GM19043 (cell line): ENCODE measurements at regions not wholly inside any gene's neighbourhood (a gene's known extent, or its start where the extent isn't known, plus 50 kb on each side); places are given as distances from the start of the nearest gene placed in this dataset.
"Not testable (repeated sequence)": the region's sequence is repeated elsewhere in the genome, so short reads cannot be mapped to it uniquely, and the experiment has no call there.

Source experiments
- ATAC-seq: cut with Tn5 transposase; IDR thresholded peaks from one replicate; pipeline ENCODE4 v1.9.1; 2021; ENCODE audit warnings: low read depth; ENCODE audit not compliant: unreplicated experiment

DNA sequence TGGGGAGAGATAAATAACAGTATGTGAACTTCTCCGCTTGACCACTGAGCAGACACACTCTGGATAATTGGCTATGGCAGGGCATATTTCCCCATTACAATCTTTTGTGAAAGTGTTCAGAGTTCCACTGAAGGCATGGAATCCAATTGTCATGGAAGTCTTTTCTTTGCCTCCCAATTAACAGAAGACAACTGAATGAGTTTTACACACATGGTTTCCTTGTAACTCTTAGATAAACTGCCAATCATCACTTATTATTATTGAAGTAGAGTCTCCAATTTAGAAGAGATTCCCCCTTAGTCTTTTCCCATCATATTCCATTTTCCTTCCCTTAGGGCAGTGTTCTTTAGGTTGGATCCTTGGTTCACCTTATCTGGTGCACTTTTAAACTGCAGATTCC lies 308.3 kb downstream of the NR2F2 start:
- ATAC-seq, result no peak

DNA sequence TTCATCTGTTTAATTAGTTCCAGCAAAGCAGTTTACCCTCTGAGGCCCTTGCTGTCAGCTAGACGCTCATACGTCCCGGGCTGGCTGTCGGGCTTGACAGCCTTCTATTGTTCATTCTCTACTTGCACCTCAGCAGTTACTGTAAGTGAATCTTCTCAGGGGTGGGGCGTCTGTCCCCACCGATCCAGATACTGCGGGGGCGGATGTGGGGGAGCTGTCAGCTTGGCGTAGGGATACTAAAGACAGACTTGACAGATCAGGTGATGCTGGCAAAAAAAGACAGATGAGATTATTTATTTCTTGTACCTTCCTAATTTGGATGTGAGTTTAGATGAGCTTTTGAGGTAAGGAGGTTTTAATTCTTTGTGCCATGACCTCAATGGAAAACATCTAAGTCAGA lies 315.3 kb downstream of the NR2F2 start:
- ATAC-seq, result no peak

DNA sequence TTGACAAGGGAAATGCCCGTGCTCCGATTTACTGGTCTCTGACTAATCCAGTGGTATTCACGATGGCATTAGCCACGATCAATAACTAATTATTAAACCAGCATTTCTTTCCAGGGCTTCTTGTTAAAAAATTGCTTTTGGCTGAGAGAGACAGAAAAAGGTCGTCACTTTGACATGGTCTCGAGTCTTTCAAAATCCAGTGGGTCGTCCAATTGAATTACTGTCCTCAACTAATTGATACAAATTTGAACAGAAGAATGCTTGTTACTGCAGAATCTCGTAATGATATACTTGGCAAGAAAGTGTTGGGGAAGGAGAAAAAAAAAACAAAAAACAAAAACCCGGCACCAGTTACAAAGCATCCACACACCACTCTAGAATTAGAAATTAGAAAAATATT lies 318.4 kb downstream of the NR2F2 start:
- ATAC-seq, result no peak

DNA sequence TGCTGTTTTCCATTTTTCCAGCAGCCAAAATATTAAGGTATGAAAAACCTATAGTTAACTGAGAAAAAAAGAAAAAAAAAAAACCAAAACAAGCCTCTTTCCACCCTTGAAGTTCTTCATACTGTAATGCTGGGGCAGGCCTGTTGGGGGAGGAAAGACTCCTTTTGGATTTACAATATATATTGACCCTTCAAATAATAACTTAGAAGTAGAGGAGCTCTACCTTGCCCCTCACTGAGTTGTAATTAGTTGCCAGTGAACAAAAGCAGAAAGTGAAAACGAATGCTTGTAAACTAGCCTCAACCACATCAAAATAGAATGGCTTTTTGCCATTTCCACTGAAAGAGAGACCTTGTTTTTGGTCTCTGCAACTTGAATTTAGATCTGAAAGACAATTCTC lies 326.6 kb downstream of the NR2F2 start:
- ATAC-seq, result no peak

DNA sequence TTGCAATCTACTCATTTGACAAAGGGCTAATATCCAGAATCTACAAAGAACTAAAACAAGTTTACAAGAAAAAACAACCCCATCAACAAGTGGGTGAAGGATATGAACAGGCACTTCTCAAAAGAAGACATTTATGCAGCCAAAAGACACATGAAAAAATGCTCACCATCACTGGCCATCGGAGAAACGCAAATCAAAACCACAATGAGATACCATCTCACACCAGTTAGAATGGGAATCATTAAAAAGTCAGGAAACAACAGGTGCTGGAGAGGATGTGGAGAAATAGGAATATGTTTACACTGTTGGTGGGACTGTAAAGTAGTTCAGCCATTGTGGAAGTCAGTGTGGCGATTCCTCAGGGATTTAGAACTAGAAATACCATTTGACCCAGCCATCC lies 336.5 kb downstream of the NR2F2 start:
- not testable (repeated sequence) for ATAC-seq

DNA sequence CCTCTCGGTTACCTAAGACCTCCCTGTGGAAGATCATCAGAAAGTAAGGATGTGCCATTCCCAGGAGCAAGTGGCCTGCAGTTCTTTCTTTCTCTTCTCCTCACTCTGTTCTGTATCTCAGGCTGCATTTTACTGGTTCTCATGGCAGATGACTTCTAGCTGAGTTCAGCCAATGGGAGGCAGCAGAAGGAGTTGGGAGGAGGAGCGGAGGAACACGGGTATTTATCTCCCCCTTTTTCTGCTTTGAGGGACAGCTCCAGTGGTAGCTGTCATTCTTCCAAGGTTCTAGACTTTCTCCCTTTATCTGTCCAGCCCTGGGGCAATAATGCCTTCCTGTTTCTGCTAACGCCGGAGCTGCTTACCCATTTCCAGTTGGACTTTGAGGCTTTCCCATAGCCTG lies 339.9 kb downstream of the NR2F2 start:
- ATAC-seq, result no peak

DNA sequence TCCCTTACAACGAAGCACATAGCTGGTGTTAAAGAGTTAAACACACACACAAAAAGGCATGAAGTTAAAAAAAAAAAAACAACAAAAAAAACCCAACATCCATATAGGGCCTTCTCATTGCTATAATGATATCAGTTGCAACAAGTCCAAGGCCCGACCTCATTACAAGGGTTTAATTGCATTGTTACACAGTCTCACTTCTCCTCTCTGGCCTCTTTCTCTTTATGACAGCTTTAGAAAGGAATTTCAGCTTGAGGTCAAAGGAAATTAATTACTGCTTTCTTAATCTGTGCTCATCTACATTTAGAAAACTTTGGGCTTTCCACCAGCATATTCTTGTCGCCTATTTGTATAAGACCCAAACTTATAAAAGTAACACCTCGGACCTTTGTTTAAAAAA lies 342.1 kb downstream of the NR2F2 start:
- ATAC-seq, result no peak

DNA sequence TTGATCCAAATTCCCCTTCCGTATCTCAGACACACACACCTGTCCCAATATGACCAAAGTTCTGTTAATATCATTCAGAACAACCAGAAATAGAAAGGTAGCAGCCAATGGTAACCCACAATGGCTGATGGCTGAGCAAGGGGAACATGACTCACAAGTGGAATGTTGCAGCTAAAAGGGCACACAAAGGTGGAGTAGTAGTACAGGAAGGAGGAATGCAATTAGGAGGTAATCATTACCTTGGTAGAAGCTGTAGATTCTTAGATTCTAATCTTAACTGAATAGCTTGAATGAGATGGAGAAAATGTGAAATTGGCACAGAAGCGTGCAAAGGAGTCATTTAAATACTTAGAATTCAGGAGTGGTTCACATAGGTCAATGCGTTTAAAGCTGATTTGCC lies 347.9 kb downstream of the NR2F2 start:
- ATAC-seq, result no peak

DNA sequence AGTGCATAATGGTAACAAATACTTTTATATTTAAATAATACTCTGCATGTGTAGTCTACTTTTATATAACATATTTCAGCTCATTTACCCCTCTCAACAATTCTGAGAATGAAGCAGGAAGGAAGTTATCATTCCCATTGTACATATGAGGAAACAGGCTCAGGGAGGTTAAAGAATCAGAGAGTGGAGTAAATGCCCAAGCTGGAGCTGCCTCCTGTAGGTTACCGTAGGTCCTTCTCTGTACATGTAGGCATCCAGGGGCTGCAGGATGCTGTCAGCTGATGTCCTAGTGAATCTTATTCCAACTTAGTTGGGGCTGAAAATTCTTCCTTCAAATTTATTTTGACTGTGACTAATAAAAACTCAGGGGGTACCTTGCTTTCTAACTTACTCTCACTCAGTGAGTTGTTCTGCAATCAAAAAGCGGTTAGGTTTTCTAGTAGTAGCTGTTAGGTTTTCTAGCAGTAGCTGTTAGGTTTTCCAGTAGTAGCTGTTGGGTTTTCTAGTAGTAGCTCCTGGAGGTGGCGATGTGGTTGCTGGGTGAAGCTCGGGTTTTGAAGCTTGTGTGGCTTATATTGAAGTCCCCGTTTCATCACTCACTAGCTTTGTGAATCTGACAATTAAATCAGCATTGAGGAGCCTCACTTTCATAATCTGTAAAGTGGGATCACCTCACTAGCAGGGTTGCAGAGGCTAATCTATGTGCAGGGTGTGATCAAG lies 357.0 kb downstream of the NR2F2 start:
- ATAC-seq, result no peak

DNA sequence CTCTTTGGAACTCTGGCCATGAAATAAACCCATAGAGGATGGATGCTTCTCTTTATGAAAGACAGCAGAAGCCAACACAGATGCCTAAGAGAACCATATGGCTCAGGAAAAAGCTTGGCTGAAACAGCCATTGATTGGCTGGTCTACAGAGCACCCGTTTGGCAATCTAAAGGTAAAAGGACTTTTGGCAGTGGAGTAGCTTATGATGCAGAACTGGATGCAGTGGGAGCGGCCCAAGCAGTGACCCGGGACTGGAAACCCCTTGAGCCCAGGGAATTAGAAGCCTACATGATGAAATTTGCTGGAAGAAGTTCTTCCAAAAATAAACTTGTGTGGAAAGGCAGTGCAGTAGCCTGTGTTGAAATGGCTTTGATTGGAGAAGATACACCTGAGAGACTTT lies 360.2 kb downstream of the NR2F2 start:
- ATAC-seq, result no peak

DNA sequence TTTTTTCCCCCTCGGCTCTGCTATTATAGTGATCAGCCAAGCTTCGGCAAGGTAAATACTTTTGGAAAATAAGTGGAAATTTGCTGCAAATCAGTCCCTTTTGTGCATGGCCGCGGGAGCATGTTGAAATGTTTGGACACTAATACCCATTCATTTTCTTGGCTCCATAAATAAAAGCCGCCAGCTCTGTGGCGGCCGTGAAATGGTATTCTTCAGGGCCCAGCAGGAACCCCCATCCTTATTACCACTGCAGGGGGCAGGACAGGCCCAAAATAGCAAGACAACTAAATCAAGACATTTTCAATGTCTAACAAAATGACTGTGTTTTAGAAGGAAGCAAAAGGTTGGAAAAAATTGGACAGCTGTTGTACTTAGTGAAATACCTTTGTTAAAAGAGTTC lies 362.3 kb downstream of the NR2F2 start:
- ATAC-seq, result no peak

DNA sequence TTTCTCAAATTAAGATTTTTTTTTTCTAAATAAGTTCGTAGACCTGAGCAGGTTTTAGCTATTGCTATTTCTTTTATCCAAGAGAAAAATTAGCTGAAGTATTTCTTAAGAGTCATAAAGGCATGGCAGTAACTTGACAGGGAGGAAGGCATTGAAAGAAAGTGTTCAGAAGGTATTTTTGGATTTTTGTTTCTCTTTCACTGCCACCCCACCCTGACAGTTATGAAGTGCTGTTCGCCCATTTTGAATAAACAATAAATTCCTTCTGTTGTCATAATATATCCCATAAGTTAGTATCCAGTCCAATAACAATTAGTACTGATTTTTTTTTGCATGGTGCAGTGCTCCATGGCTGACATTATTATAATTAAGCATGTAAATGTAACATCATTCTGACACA lies 363.0 kb downstream of the NR2F2 start:
- no peak for ATAC-seq

DNA sequence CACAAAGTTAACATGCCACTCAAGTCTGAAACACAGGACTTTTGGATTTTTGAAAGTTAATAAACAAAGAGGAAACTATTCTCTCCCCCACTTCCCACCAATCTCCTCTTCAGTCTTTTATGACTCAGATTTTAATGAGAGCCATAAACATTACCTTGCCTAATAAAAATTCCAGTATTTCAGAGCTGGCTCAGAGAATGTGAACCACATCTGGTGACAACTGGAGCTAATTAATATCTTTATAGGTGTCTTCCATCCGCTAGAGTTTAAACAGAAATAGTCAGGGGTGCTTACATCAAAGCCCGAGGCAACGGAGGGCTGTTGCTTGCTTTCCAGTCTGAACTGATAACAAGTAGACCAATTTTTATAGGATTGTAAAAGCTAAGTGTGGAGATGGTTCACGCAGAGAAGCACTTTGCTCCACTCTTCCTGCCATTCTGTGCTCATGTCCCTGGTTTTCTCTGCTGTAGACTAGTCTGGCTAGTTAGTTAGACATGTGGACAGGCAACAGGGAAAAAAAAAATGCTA lies 363.6 kb downstream of the NR2F2 start:
- no peak for ATAC-seq

DNA sequence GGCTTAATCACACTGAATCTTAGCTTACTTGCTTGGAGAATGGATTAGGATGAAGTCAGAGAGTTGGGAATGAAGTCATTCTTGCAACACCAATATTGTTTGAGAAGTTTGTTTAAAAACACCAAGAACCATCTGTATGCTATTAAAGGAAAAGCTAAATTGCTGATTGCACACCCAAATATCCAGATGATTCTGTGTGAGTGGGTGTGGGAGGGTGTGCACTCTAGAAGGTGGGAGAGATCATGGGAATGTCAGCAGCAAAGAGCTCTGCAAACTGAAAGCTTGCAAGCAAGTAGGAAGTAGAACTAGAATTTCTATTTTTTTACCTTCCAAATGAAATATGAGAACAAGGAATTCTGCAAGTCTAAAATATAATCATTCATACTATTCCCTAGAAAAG lies 364.9 kb downstream of the NR2F2 start:
- no peak for ATAC-seq

DNA sequence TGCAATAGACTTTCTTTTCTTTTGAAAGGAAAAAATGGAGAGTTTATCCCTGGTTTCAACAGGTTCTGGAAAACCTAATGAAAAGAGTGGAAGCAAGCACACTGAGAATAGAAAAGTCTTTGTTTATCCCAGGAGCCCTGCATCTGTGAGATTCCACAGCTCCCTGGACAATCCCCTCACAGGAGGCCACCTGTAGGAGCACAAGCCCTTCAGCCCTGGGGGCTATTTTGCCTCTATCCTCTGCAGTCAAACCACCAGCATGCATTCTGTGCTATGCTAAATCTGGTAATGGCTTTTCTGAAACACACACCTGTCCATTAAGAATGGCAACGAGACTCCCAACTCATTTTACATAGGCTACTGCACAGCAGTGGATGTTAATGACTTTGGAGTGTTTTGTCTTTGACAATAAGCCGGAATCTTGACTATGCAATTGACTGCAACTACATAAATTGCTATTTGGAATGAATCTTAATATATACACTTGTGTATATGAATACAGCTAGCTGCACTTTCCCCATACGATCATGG lies 369.4 kb downstream of the NR2F2 start:
- ATAC-seq, result no peak

DNA sequence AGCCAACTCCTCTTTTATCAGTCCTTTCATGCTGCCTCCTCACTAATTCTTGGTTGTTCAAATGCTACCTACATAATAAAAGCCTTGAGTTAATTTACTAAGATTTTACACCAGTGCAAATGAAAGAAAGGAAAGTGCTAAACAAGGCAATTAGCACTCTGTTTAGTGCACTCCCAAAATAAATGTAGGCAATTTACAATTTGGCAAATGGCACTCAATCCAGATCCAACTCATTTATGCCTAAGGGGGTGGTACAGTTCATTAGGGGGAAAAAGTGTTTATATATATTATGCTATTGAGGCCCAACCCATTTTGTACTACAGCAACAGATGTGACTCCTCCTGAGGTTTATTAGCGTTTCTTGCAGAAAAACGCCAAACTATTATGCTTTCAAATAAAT lies 370.1 kb downstream of the NR2F2 start:
- ATAC-seq, result no peak

DNA sequence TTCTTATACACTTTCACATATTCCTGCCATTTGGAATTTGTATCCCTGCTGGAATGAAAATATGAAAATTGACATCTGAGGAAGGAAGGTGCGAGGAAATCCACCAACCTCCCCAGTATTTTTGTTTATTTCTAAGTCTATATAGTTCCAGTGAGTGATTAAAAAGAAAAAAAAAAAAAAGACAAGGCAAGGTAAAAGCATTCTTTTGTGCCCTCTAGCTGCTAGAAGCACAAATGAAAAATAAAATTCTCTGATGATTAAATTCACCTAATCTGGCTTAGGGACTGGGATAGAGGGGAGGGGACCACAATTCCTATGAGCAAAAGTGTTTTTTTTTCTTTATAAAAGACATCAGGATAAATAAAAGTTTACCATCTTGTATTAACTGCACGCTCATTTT lies 370.9 kb downstream of the NR2F2 start:
- ATAC-seq, result no peak

DNA sequence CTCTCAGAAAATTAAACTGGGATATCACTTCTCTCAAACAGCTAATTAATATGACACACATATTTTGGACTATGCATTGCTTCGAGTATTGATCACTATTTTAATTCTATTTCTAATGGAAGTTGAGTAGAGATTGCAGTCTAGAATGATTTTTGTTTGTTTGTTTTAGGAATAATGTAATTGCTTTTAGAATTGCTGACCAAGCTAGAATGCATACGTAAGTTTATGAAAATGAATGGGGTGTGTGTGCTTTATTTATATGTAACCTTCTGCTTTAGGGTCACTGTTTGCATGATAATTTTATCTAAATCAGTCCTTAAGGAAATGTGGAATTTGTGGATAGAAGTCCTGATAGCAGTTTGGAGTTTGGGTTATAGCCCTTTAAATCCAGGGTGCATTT lies 371.4 kb downstream of the NR2F2 start:
- ATAC-seq, result no peak

DNA sequence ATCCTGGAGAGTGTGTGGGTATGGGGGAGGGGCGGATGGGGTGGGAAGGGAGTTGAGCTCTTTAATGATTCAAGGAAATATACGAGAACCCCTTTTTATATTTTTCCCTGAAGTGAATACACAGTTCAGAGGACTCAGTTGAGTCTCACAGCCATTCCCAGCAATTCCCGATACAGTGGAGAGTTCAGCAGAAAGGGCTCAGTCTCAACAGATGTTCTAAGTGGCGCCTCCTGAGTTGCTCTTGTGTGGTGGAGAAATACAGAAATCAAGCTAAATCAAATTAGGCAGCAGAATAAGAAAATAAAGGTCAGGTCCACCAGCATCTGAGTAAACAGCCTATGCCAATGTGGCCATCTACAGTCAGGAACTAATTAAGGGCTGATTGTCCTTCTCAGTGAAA lies 372.1 kb downstream of the NR2F2 start:
- no peak for ATAC-seq

DNA sequence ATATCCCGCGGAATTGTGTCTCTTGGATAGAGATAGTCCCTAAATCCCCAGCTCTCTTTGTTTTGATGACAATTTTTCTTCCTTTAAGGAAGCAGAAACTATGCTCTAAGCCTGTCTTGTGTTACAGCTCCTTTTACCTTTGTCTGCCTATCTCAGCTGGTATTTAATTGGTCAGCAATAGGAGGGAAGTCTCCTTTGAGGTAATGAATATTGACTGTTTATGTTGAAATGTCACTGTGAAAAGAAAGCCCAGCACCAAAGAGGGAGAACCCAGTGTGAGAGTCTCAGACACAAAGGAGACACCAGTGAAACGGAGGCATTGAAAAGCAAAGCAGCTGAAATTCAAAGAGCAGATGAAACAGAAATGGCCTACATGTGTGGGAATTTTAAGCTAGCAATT lies 372.6 kb downstream of the NR2F2 start:
- no peak for ATAC-seq

DNA sequence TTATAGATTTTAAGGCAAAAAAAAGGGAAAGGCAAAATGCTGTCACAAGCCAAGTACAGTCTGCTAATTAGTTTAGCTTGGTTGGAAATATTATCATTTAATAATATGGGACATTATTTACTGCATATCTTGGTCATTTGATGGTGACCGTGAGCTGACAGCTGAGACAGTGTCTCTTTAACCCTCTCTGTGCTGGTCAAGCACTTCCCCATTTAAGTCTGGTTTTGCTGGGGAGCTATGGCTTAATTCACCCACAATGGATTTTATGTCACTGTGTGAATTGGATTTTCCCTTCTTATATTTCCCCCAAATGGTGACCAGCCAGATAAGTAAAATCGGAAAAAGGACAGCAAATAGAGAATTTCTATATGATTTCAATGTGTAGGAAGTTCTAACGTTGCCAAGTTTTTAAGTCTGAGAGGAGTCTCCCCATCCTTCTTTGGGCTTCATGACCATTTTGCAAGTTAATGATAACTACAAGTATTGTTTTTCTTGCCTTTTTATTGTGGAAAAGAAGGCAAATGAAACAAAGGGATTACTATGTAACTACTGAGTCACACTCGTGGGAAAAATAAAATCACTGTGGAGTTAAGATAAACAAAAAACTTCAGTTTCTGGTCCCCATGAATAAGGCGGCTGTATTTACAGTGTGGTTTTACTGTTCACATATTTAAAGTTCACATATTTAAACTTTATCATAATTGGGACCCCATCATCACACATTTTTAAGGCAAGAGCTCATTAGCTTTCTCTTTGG lies 373.5 kb downstream of the NR2F2 start:
- no peak for ATAC-seq

DNA sequence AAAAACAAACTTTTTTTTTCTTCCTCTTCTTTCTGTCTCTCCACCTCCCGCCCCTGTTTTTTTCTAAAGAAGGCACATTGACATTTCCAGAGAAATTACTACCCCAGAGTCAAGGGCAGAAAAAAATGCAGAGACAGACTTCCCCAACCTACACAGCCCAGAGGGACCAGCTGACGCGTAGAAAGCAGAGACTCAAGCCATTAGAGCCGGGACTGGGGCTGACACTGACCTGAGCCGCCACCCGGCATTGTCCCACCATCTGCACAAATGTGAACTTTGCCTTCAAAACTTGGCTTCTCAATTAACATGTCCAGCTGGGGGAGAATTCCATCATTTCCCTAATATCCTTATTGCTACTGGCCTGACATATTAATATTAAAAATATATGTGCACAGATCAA lies 385.6 kb downstream of the NR2F2 start:
- ATAC-seq, result no peak
